Prostate gland (tissue), 2 donors: ENCODE measurements at regions not wholly inside any gene's neighbourhood (a gene's known extent, or its start where the extent isn't known, plus 50 kb on each side); places are given as distances from the start of the nearest gene placed in this dataset.

Source experiments
- DNase-seq: peaks from one replicate; pipeline ENCODE4 v3.0.0-alpha.2; 2019; ENCODE audit warnings: low spot score
- H3K27ac ChIP-seq, 2 donors: fragments of 200-600 bp; sonication (generic); 2 replicates each; pipeline ENCODE4 v1.5.1; 2017 to 2019
- H3K27me3 ChIP-seq: fragments of 200-600 bp; sonication (generic); replicated peaks from 2 replicates; pipeline ENCODE4 v1.5.1; 2019; ENCODE audit not compliant: insufficient read depth
- H3K36me3 ChIP-seq, 2 donors: fragments of 200-600 bp; sonication (generic); 1 replicate in 1 of 2; 2 replicates in 1 of 2; pipeline versions ENCODE4 v1.5.1 to v1.8.1; 2017 to 2019
- H3K4me1 ChIP-seq: fragments of 200-600 bp; sonication (generic); replicated peaks from 2 replicates; pipeline ENCODE4 v1.5.1; 2019
- H3K4me3 ChIP-seq, 2 donors: fragments of 200-600 bp; sonication (generic); 2 replicates each; pipeline ENCODE4 v1.5.1; 2017 to 2019
- H3K9me3 ChIP-seq: fragments of 200-600 bp; sonication (generic); 2 replicates; pipeline ENCODE4 v1.5.1; 2017
- POLR2A ChIP-seq: fragments of 450-650 bp; IDR thresholded peaks from one replicate; pipeline ENCODE4 v1.6.1; 2016; ENCODE audit warnings: antibody characterized with exemption, mild to moderate bottlenecking
- POLR2AphosphoS5 ChIP-seq: sonication (generic); formaldehyde crosslinking; IDR thresholded peaks from one replicate; pipeline ENCODE4 v1.6.1; 2017; ENCODE audit warnings: antibody characterized with exemption
- WGBS: methylation state at CpG from one replicate; pipeline ENCODE4 v1.1.5; 2018; 5-methylcytosine and 5-hydroxymethylcytosine counted together
- intact Hi-C: fragments of 100-400 bp; cut with DNase I; formaldehyde crosslinking; loops from one replicate; pipeline ENCODE4 v1.14.2; 2022
- TF ChIP-seq, protein P1 (sequence below), 4 experiments: fragments of 200-600 bp in 2 of 4; fragments of 450-650 bp in 2 of 4; sonication (generic) in 2 of 4; IDR thresholded peaks; 1 replicate in 3 of 4; 2 replicates in 1 of 4; pipeline ENCODE4 v1.5.1; 2016 to 2019; ENCODE audit warnings: antibody characterized with exemption in 4 of 4, mild to moderate bottlenecking in 2 of 4, moderate library complexity in 2 of 4

DNA sequence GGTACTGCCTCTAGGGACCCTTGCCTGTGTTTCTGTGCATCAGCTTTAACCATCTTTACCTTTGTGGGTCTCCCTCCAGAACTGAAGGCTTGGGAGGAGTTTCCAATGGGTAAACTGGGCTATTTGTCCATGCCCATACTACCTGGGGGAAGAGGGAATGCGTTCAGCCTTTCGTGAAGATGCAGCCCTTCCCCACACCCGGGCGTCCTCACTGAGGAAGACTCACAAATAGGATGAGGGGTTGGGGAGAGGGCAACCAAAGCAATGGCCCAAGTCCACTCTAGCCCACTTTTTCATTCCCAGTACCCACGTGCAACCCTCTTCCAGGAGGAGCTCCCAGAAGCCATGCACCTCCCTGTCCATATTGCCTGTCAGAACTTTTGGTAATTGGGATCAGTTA, 61.8 kb upstream of the ADA2 start:
- intact Hi-C loops, result no loop called here
- WGBS, result 92% methylated on average over 5 of the region's 5 CpGs
- DNase-seq, result no peak
- H3K27me3 ChIP-seq, result no peaks in the 10 kb centered on the region
- H3K36me3 ChIP-seq, result no peaks in the 10 kb centered on the region
- no peak overlapping the region for H3K4me3 ChIP-seq
- H3K27ac ChIP-seq, result no peak overlapping the region
- H3K9me3 ChIP-seq, result no peaks in the 10 kb centered on the region
- TF ChIP-seq POLR2AphosphoS5 (no peak), POLR2A (no peak)
- TF ChIP-seq, protein P1, sequence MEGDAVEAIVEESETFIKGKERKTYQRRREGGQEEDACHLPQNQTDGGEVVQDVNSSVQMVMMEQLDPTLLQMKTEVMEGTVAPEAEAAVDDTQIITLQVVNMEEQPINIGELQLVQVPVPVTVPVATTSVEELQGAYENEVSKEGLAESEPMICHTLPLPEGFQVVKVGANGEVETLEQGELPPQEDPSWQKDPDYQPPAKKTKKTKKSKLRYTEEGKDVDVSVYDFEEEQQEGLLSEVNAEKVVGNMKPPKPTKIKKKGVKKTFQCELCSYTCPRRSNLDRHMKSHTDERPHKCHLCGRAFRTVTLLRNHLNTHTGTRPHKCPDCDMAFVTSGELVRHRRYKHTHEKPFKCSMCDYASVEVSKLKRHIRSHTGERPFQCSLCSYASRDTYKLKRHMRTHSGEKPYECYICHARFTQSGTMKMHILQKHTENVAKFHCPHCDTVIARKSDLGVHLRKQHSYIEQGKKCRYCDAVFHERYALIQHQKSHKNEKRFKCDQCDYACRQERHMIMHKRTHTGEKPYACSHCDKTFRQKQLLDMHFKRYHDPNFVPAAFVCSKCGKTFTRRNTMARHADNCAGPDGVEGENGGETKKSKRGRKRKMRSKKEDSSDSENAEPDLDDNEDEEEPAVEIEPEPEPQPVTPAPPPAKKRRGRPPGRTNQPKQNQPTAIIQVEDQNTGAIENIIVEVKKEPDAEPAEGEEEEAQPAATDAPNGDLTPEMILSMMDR (IDR thresholded peaks at IDR 0.05), result no peak
- no peaks in the 10 kb centered on the region for H3K4me1 ChIP-seq

DNA sequence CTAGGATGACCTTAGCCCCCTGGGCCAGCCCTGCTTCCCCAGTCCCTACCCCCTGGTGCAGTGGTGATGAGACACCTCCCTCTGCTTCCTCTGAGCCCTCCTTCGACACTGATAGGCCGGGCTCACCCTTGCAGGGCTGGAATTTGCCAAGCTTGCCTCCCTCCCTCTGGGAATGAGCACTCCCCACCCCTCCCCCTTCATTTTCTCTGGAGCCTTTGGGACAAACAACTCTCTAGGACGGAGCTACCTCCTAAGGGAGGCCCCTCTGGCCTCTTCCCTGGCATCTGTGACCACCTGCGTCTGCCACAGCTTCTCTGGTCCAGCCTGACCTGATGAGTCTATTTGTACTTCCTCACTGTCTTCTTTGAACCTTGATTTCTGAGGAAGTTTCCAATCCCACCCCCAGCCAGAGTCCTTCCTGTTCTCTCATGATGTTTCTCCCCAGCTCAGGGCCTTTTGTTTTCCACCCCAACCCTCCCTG, 53.3 kb upstream of the ADA2 start:
- Histone ChIP-seq H3K4me1 (no peaks in the 10 kb centered on the region), H3K9me3 (no peaks in the 10 kb centered on the region), H3K4me3 (no peak overlapping the region), H3K36me3 (no peaks in the 10 kb centered on the region), H3K27me3 (no peaks in the 10 kb centered on the region), H3K27ac (no peak overlapping the region)
- WGBS, result 73% methylated on average over 4 of the region's 4 CpGs
- no peak for DNase-seq
- intact Hi-C loops, result no loop called here
- TF ChIP-seq, protein P1 (IDR thresholded peaks at IDR 0.05), result no peak
- no peak for TF ChIP-seq POLR2A
- TF ChIP-seq POLR2AphosphoS5, result no peak

DNA sequence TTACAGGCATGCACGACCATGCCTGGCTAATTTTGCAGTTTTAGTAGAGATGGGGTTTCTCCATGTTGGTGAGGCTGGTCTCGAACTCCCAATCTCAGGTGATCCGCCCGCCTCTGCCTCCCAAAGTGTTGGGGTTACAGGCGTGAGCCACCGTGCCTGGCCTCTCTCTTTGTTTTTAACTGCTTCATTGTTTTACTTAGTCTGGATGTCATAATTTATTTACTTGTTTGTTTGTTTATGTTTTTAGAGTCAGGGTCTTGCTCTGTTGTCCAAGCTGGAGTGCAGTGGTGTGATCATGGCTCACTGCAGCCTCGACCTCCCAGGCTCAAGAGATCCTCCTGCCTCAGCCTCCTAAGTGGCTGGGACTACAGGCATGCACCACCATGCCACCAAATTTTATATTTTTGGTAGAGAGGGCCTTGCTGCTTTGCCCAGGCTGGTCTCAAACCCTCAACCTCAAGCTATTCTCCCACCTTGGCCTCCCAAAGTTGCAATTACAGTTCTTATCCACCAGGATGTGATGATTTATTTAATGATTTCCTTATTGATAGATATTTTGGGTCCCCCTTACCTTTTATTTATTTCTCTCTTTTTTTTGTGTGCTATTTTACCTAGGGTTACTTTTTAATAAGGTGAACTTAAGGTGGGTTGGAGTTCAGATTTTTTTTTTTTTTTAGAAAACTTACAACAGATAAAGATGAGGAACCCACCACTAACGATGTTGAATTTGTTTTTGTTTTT, 52.6 kb upstream of the ADA2 start:
- Histone ChIP-seq H3K9me3 (no peaks in the 10 kb centered on the region), H3K27ac (no peak overlapping the region), H3K4me1 (no peaks in the 10 kb centered on the region), H3K27me3 (no peaks in the 10 kb centered on the region), H3K4me3 (no peak overlapping the region), H3K36me3 (no peaks in the 10 kb centered on the region)
- intact Hi-C loops, result no loop called here
- no peak for DNase-seq
- WGBS, result 94% methylated on average over 8 of the region's 8 CpGs
- TF ChIP-seq POLR2A, result no peak

DNA sequence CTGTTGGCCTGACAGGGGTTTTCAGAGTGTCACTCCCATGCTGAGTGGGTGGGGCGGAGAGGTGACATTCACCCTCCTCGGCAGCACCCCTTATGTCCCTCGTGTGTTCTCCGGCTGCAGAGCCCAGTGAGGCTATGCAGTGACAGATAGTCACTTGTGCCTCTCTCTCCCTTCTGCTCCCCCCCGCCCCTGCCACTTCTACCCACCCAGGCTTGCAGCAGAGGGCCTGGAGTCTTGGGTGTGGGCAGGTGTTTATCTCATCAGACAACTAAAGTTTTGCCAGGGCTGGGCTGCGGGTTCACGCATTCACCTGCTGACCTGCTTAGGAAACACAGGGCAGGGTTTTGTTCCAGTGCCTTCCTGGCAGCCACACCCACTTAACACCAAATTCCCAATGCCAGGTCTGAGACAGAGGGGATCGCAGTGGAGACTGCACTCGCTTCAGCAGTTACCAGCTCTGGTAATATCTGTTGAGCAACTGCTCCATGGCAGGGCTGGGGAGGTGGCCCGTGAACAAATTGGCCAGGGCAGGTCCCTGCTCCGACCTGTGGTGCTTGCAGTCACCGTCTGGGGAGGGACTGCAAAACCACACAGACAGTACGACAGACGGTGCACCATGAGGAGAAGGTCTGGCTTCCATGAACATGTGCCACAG, 50.5 kb upstream of the ADA2 start:
- 58% methylated on average over 14 of the region's 14 CpGs for WGBS
- DNase-seq, result no peak
- Histone ChIP-seq H3K9me3 (no peaks in the 10 kb centered on the region), H3K4me1 (no peaks in the 10 kb centered on the region), H3K27me3 (no peaks in the 10 kb centered on the region), H3K36me3 (no peaks in the 10 kb centered on the region), H3K27ac (no peak overlapping the region), H3K4me3 (no peak overlapping the region)
- TF ChIP-seq, protein P1 (IDR thresholded peaks at IDR 0.05), result no peak
- intact Hi-C loops, result no loop called here

DNA sequence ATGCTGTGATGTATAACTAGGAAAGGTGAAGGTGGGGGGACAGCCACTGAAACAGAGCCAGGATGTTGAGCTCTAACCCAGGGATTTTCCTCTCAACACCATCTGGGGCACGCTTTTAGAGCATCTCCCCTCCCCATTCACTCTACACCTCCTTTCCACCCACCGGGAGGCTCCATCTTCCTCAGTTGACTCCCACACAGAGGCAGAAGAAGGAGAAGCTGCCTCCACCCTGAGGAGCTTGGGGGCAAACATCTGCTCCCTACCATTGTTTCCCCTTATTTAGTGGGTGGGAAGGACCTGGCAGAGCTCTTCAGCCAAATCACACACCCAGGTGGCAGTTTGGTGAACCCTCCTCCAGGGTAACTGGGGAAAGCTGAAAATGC, 50.0 kb upstream of the ADA2 start:
- Histone ChIP-seq H3K4me3 (no peak overlapping the region), H3K9me3 (no peaks in the 10 kb centered on the region), H3K4me1 (no peaks in the 10 kb centered on the region), H3K36me3 (no peaks in the 10 kb centered on the region), H3K27ac (no peak overlapping the region), H3K27me3 (no peaks in the 10 kb centered on the region)
- 59% methylated on average over 2 of the region's 2 CpGs for WGBS
- intact Hi-C loops, result no loop called here
- DNase-seq, result no peak
- TF ChIP-seq POLR2AphosphoS5 (no peak), POLR2A (no peak)
- TF ChIP-seq, protein P1 (IDR thresholded peaks at IDR 0.05), result no peak
